Endothelial cell of umbilical vein (primary cell): ENCODE measurements at regions not wholly inside any gene's neighbourhood (a gene's known extent, or its start where the extent isn't known, plus 50 kb on each side); places are given as distances from the start of the nearest gene placed in this dataset.

ENCODE experiments used
- BruUV-seq: library from RNA; stranded (reverse); fragments of 400-500 nt; replicated peaks from 2 replicates; lab custom pipeline; 2021; lab: Mats Ljungman, UMichigan
- CTCF ChIA-PET: fragments of 300-600, 350-600 bp; sonication (Branson Sonifier 250); formaldehyde crosslinking; loops from one replicate; lab custom pipeline; 2021; ENCODE audit warnings: antibody characterized with exemption, inconsistent platforms; lab: Charles Lee
- POLR2A ChIA-PET: fragments of 300-600, 350-600 bp; sonication (Branson Sonifier 250); formaldehyde crosslinking; loops from one replicate; lab custom pipeline; 2021; ENCODE audit warnings: antibody characterized with exemption, inconsistent platforms; lab: Charles Lee
- DNase-seq: peaks from one replicate; pipeline ENCODE4 v3.0.0-alpha.2; 2011; ENCODE audit warnings: low read depth, low spot score
- FAIRE-seq: peaks from 2 replicates; lab custom pipeline; 2011; peaks lifted over from hg19 to GRCh38; lab: Jason Lieb, UNC
- H2AFZ ChIP-seq: 2 replicates; pipeline ENCODE4 v1.6.0; 2012; ENCODE audit warnings: low read depth, low read length, control low read depth, inconsistent platforms
- H3K27ac ChIP-seq: 2 replicates; pipeline ENCODE4 v1.5.1; 2011; ENCODE audit warnings: low read depth, mild to moderate bottlenecking, control low read depth, low read length, moderate library complexity; ENCODE audit not compliant: insufficient read depth
- H3K27me3 ChIP-seq, 2 experiments: 2 replicates each; pipeline versions ENCODE4 v1.6.0 to v1.6.1; 2011; ENCODE audit warnings: low read length in 2 of 2, mixed read lengths in 1 of 2; ENCODE audit not compliant: control insufficient read depth in 2 of 2, insufficient read depth in 2 of 2
- H3K36me3 ChIP-seq, 2 experiments: 2 replicates in 1 of 2; 3 replicates in 1 of 2; pipeline ENCODE4 v1.5.1; 2011; ENCODE audit warnings: low read length in 2 of 2, mild to moderate bottlenecking in 1 of 2, moderate library complexity in 1 of 2; ENCODE audit not compliant: control insufficient read depth in 2 of 2, insufficient read depth in 2 of 2; ENCODE audit errors: extremely low read depth in 1 of 2
- H3K4me1 ChIP-seq: 3 replicates; pipeline ENCODE4 v1.5.1; 2011; ENCODE audit warnings: mild to moderate bottlenecking, low read length; ENCODE audit not compliant: control insufficient read depth, insufficient read depth; ENCODE audit errors: extremely low read depth
- H3K4me2 ChIP-seq: 2 replicates; pipeline ENCODE4 v1.6.1; 2011; ENCODE audit warnings: low read length, control low read depth, mixed read lengths; ENCODE audit not compliant: insufficient read depth
- H3K4me3 ChIP-seq, 3 experiments: fragments of 200-600 bp in 1 of 3; sonication (generic), shearing (Covaris generic) in 1 of 3; replicated peaks in 1 of 3; 2 replicates each; pipeline ENCODE4 v1.5.1; 2011 to 2016; ENCODE audit warnings: control low read depth in 3 of 3, low read length in 3 of 3, mild to moderate bottlenecking in 2 of 3, inconsistent platforms in 1 of 3, low read depth in 1 of 3, moderate library complexity in 1 of 3; ENCODE audit not compliant: insufficient read depth in 1 of 3
- H3K79me2 ChIP-seq: 2 replicates; pipeline ENCODE4 v1.6.0; 2012; ENCODE audit warnings: low read length, inconsistent platforms; ENCODE audit not compliant: control insufficient read depth, insufficient read depth
- H3K9ac ChIP-seq: replicated peaks from 2 replicates; pipeline ENCODE3; 2011; ENCODE audit warnings: low read length, control low read depth; ENCODE audit not compliant: insufficient read depth; ENCODE audit errors: extremely low read depth
- H3K9me1 ChIP-seq: replicated peaks from 3 replicates; pipeline ENCODE4 v1.6.0; 2011; ENCODE audit warnings: mild to moderate bottlenecking, low read length; ENCODE audit not compliant: control insufficient read depth, insufficient read depth; ENCODE audit errors: extremely low read depth
- H3K9me3 ChIP-seq: replicated peaks from 2 replicates; pipeline ENCODE4 v1.5.1; 2012; ENCODE audit warnings: low read length, inconsistent platforms; ENCODE audit not compliant: control insufficient read depth, insufficient read depth
- H4K20me1 ChIP-seq: replicated peaks from 2 replicates; pipeline ENCODE3; 2011; ENCODE audit warnings: mild to moderate bottlenecking, low read length; ENCODE audit not compliant: control insufficient read depth, insufficient read depth; ENCODE audit errors: extremely low read depth
- CTCF ChIP-seq, 2 donors: IDR thresholded peaks; 1 replicate in 1 of 2; 2 replicates in 1 of 2; pipeline ENCODE4 v1.5.1; 2011; ENCODE audit warnings: low read length in 2 of 2, mild to moderate bottlenecking in 2 of 2, moderate library complexity in 2 of 2, control low read depth in 1 of 2, inconsistent platforms in 1 of 2, low read depth in 1 of 2; ENCODE audit not compliant: insufficient read depth in 1 of 2; ENCODE audit errors: extremely low read depth in 1 of 2
- FOS ChIP-seq: IDR thresholded peaks from 2 replicates; pipeline ENCODE4 v1.6.1; 2011; ENCODE audit warnings: mild to moderate bottlenecking, low read length, moderate library complexity, borderline replicate concordance; ENCODE audit not compliant: insufficient read depth
- GATA2 ChIP-seq: IDR thresholded peaks from 2 replicates; pipeline ENCODE4 v1.7.0; 2011; ENCODE audit warnings: low read depth, mild to moderate bottlenecking, moderate library complexity, mixed read lengths, low read length; ENCODE audit not compliant: insufficient read length, insufficient read depth
- JUN ChIP-seq: IDR thresholded peaks from 2 replicates; pipeline ENCODE4 v1.6.1; 2011; ENCODE audit warnings: borderline replicate concordance, low read depth; ENCODE audit not compliant: insufficient read length, insufficient read depth
- MAX ChIP-seq: IDR thresholded peaks from 2 replicates; pipeline ENCODE4 v1.6.1; 2011; ENCODE audit not compliant: insufficient read depth, insufficient read length
- MYC ChIP-seq: IDR thresholded peaks from one replicate; pipeline ENCODE4 v1.6.1; 2011; ENCODE audit warnings: mild to moderate bottlenecking, low read depth, low read length
- POLR2A ChIP-seq: IDR thresholded peaks from 2 replicates; pipeline ENCODE4 v1.6.1; 2012; ENCODE audit warnings: low read depth, mild to moderate bottlenecking, control low read depth, low read length
- POLR2AphosphoS5 ChIP-seq: IDR thresholded peaks from 2 replicates; pipeline ENCODE4 v1.6.1; 2012; ENCODE audit warnings: low read depth, mild to moderate bottlenecking, control low read depth, low read length, moderate library complexity; ENCODE audit not compliant: insufficient read depth
- dilution Hi-C: fragments of 300-500 bp; cut with MboI; formaldehyde crosslinking; loops from one replicate; pipeline ENCODE4 v1.15.0; 2019; ENCODE audit warnings: low sequenced_read_pairs; ENCODE audit not compliant: extremely low pct_ligation_motif_present
- intact Hi-C: fragments of 100-400 bp; cut with micrococcal nuclease; formaldehyde crosslinking; loops from one replicate; pipeline ENCODE4 v1.10.0; 2022

DNA sequence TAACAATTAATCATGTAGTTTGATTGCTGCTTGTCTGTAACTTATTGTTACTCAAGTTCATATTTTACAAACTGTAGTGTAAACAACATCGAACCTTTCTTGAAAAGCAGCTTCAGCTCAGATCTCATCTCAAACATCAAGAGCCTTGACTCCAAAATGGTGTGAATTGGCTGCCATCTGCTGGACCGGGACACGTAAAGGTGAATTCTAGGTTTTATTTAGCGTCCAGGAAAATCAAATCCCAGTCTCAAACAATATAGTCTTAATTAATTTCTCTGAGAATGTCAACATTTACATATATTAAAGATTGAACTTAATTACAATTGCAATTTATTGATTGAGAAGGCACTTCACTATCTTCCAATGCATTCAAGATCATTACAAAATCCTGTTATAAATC is 453.0 kb downstream of the GALR1 start:
- Histone ChIP-seq H4K20me1 (no peaks in the 10 kb centered on the region), H3K4me2 (no peak overlapping the region), H3K9me3 (peaks cover 5% of the 10 kb centered on the region), H3K4me1 (no peaks in the 10 kb centered on the region), H3K9ac (no peak overlapping the region), H3K27me3 (no peaks in the 10 kb centered on the region), H3K4me3 (no peak overlapping the region), H3K27ac (no peak overlapping the region), H3K79me2 (no peaks in the 10 kb centered on the region), H3K36me3 (no peaks in the 10 kb centered on the region), H3K9me1 (no peaks in the 10 kb centered on the region), H2AFZ (no peak overlapping the region)
- TF ChIP-seq MYC = no peak
- TF ChIP-seq CTCF (IDR thresholded peaks at IDR 0.05; ENCODE audit: extremely low read depth in 1 of 2, insufficient read depth in 1 of 2, low read depth in 1 of 2, low read length in 2 of 2) = no peak
- no peak for TF ChIP-seq FOS
- no peak for TF ChIP-seq POLR2AphosphoS5
- TF ChIP-seq GATA2 = no peak
- TF ChIP-seq JUN = no peak
- no peak for TF ChIP-seq MAX
- TF ChIP-seq POLR2A = no peak
- intact Hi-C loops (no loop called here), dilution Hi-C loops (no loop called here)
- no TSS peak for BruUV-seq
- no peak for FAIRE-seq
- ChIA-PET POLR2A (no interaction called here), CTCF (no interaction called here)
- DNase-seq = no peak
